SKM-1 treated with dmso at 0.1 percent for 144 hours (cell line): ENCODE measurements at regions not wholly inside any gene's neighbourhood (a gene's known extent, or its start where the extent isn't known, plus 50 kb on each side); places are given as distances from the start of the nearest gene placed in this dataset.
"Not testable (repeated sequence)": the region's sequence is repeated elsewhere in the genome, so short reads cannot be mapped to it uniquely, and the experiment has no call there.

ENCODE experiments used
- DNase-seq: peaks from one replicate; lab custom pipeline; 2025; ENCODE audit not compliant: unreplicated experiment; lab: John Stamatoyannopoulos, UW

GRCh38 chr1:208684192-208684591 is 440.0 kb upstream of the PLXNA2 start:
- no peak for DNase-seq

- DNase-seq: no peak
Observed at GRCh38 chr1:208686592-208686991, 442.4 kb upstream of the PLXNA2 start.

DNA sequence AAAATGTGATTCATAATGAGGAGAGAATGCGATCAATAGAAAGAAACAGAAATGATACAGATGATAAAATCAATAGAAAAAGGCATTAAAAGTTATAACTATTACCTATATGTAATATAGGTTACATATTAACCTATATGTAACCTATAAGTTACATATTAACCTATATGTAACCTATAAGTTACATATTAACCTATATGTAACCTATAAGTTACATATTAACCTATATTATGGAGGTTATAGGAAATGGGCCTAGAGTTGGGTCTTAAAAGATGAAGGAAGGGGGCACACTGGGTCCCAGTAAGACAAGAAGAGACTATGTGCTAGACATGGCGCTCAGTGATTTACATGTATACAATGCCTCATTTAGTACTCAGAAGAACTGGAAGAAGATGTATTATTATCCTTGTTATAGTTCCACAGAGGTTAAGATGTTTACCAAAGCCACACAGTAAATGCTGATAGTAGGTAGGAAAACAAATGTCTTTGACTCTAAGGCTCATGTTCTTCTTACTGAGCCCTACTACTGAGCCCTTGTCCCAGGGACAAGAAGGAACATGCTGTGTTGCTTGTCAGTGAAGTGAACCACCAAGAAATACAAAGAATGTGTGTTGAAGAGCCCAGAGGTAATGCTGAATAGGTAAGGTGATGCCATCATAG is 444.6 kb upstream of the PLXNA2 start:
- DNase-seq: no peak

- DNase-seq: no peak
Observed at GRCh38 chr1:208691012-208691411, 446.8 kb upstream of the PLXNA2 start.

GRCh38 chr1:208709981-208710380 is 465.8 kb upstream of the PLXNA2 start:
- DNase-seq: no peak

DNA sequence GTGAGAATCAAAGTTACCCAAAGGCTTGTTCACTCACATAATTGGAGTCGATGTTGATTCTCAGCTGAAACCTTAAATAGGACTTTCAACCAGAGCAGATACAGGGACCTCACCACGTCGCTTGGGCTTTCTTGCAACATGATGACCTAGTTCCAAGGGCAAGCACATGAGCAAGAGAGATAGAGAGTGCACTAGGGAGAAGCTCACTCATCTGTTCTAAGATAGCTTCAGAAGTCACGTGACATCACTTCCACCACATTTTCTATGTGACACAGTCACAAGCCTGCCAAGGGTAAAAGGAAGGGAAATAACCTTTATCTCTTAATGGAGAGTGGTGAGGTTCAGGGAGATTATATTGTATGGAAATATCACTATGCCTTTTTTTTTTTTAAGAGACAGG is 470.1 kb upstream of the PLXNA2 start:
- DNase-seq: peak; percentile 45

DNA sequence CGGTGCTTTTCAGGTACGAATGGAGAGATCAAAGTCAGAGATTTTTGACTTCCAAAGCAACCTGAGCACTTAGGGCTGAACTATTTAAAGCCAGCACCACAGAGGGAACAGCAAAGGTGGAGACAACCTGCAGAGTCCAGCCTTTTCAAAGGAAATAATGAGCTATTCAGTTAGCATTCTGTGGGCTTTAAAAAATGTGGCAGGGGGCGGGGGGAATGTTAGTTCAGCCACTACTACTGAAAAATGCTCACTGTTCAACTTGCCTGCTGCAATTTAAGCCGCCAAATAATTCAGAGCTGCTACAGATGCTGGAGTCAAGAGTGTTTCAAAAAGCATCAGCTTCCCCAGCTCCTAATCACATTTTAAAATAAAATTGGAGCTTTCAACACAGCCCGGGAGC is 473.3 kb upstream of the PLXNA2 start:
- DNase-seq: no peak

GRCh38 chr1:208722592-208722991 is 478.4 kb upstream of the PLXNA2 start:
- no peak for DNase-seq

- peak; percentile 86 for DNase-seq
Observed at GRCh38 chr1:208724079-208724478, 479.9 kb upstream of the PLXNA2 start.

DNA sequence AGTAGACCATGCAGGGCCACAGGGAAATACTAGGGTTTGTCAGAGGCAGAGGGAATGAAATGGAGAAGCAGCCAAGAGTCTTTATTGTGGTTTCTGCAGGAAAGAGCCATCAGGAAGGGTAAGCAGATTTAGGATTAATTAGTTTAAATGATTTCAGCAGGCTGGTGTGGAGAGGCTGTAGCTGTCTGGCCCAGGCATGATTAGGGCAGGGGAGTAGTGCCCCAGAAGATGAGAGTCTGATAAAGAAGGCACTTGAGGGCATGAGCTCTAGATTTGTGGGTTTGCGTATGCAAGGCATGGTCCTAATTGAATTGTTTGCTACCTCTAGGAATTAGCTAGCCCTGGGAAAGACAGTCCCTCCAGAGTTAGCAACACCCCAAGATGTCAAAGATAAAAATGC is 484.6 kb upstream of the PLXNA2 start:
- no peak for DNase-seq

GRCh38 chr1:208731981-208732821 is 488.0 kb upstream of the PLXNA2 start:
- no peak for DNase-seq

- no peak for DNase-seq
Observed at GRCh38 chr1:208737161-208737560, 493.0 kb upstream of the PLXNA2 start.

- no peak for DNase-seq
Observed at GRCh38 chr1:208737922-208738321, 493.7 kb upstream of the PLXNA2 start.

GRCh38 chr1:208739636-208740035 is 495.5 kb upstream of the PLXNA2 start:
- not testable (repeated sequence) for DNase-seq

DNA sequence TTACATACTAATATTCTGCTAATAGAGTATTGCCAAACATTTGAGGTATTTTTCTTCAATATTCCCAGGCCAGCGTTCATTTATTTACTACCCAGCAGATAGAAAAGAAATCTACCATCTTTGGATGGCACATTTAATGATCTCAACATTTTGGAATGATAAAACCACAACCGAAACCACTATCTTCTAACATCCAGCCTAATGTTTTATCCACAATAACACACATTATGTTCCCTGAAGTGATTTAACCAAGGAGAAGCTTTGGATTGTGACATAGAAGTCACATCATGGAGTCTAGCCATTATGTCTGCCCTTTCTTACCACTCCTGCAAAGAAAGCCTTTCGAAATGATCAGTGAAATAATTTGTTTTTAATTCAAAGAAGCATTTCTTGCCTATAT is 497.1 kb upstream of the PLXNA2 start:
- no peak for DNase-seq

- DNase-seq: no peak
Observed at GRCh38 chr1:208743361-208743760, 499.2 kb upstream of the PLXNA2 start.

- no peak for DNase-seq
Observed at GRCh38 chr1:208747979-208748378, 503.8 kb upstream of the PLXNA2 start.

DNA sequence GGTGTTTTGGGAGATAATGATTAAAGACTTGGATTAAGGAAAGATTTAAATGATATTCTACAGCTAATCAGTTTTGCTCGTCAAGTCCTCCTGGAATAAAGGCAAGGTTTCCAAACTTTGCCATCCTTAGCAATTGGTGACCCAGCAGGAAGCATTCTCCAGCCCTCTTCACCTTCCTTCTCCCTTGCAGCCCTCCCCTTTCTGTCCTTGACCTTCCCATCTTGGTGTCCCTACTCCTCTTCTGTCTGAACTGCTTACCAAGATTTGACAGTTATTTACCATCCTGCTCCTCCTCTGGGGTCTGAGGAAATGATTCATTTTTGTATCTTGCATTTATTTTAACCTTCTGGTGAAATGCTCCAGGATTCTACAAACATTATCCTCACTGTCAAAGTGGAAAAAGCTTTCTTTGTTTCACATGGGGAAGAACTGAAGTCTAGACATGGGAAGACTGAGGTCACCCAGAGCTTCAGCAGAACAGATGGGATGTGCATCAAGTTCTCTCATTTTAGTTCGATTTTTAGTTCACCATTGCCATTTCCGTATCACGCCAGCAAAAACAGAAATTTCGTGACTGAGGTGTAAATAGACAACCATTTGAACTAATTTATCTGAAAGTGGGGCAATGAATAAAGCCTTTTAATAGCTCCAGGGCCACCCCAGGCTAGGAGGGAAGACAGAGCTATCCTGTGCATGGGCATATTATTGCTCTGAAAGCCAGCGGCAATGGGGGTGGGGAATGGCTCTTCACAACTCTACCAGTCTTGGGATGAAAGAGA is 504.4 kb upstream of the PLXNA2 start:
- no peak for DNase-seq

GRCh38 chr1:208756339-208756981 is 512.3 kb upstream of the PLXNA2 start:
- no peak for DNase-seq

- DNase-seq: no peak
Observed at GRCh38 chr1:208757846-208758245, 513.7 kb upstream of the PLXNA2 start.

DNA sequence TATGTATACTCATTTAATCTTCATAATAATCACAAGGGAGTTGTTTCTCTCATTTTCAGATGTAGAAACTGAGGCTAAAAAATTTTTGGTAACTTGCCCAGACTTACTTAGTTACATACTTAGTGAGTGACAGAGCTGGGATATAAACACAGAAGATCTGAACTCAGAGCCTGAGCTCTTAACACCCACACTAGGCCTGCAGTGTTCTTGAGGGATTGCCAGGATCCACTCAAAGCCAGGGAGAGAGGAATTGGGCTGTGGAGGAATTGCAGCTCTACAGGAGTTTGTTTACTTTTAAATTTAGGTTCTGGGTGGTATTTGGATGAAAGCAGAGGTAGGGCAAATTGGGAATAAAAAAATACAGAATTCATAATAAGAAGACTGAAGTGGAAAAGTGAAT is 515.1 kb upstream of the PLXNA2 start:
- DNase-seq: no peak
